Neural progenitor cell (in vitro differentiated cells): ENCODE measurements at regions not wholly inside any gene's neighbourhood (a gene's known extent, or its start where the extent isn't known, plus 50 kb on each side); places are given as distances from the start of the nearest gene placed in this dataset.

Experiments
- DNase-seq: peaks from one replicate; pipeline ENCODE4 v3.0.0-alpha.2; 2016; ENCODE audit warnings: low spot score
- H2AFZ ChIP-seq: fragments of 200-600 bp; sonication (generic); replicated peaks from 2 replicates; pipeline ENCODE4 v1.6.1; 2016; ENCODE audit warnings: antibody characterized with exemption
- H3F3A ChIP-seq: fragments of 200-600 bp; sonication (generic); 2 replicates; pipeline ENCODE4 v1.6.1; 2016; ENCODE audit warnings: antibody characterized with exemption, low read depth
- H3K27ac ChIP-seq: fragments of 200-600 bp; sonication (generic); 2 replicates; pipeline ENCODE4 v1.5.1; 2016; ENCODE audit warnings: mild to moderate bottlenecking
- H3K27me3 ChIP-seq: fragments of 200-600 bp; sonication (generic); 2 replicates; pipeline ENCODE4 v1.6.1; 2016; ENCODE audit warnings: mild to moderate bottlenecking, moderate library complexity
- H3K36me3 ChIP-seq: fragments of 200-600 bp; sonication (generic); 2 replicates; pipeline ENCODE4 v1.5.1; 2016
- H3K4me1 ChIP-seq: fragments of 200-600 bp; sonication (generic); 2 replicates; pipeline ENCODE4 v1.6.1; 2016; ENCODE audit warnings: mixed run types
- H3K4me2 ChIP-seq: fragments of 200-600 bp; sonication (generic); 2 replicates; pipeline ENCODE4 v1.6.1; 2016
- H3K4me3 ChIP-seq: fragments of 200-600 bp; sonication (generic); 2 replicates; pipeline ENCODE4 v1.5.1; 2016
- H3K79me2 ChIP-seq: fragments of 200-600 bp; sonication (generic); 2 replicates; pipeline ENCODE4 v1.6.1; 2016; ENCODE audit warnings: low read depth
- H3K9ac ChIP-seq: fragments of 200-600 bp; sonication (generic); 2 replicates; pipeline ENCODE4 v1.6.1; 2016
- H3K9me3 ChIP-seq: fragments of 200-600 bp; sonication (generic); 2 replicates; pipeline ENCODE4 v1.5.1; 2016; ENCODE audit warnings: low read depth
- H4K20me1 ChIP-seq: fragments of 200-600 bp; sonication (generic); 2 replicates; pipeline ENCODE4 v1.6.1; 2016; ENCODE audit warnings: low read depth
- H3K27ac Mint-ChIP-seq: 3 replicates; pipeline ENCODE4 v1.8.0; 2021; ENCODE audit warnings: mixed read lengths
- H3K27me3 Mint-ChIP-seq: 2 replicates; pipeline ENCODE4 v1.8.0; 2022; ENCODE audit warnings: low read depth, mild to moderate bottlenecking, inconsistent platforms, moderate library complexity, mixed read lengths; ENCODE audit not compliant: insufficient read depth
- H3K36me3 Mint-ChIP-seq: 3 replicates; pipeline ENCODE4 v1.8.0; 2021; ENCODE audit warnings: mixed read lengths
- H3K4me1 Mint-ChIP-seq: 3 replicates; pipeline ENCODE4 v1.8.0; 2021; ENCODE audit warnings: mixed read lengths
- H3K4me3 Mint-ChIP-seq: 3 replicates; pipeline ENCODE4 v1.8.0; 2021; ENCODE audit warnings: mild to moderate bottlenecking, moderate library complexity, mixed read lengths
- H3K9me3 Mint-ChIP-seq: 3 replicates; pipeline ENCODE4 v1.8.0; 2020; ENCODE audit warnings: mixed read lengths
- CTCF ChIP-seq: fragments of 200-600 bp; sonication (generic); IDR thresholded peaks from 2 replicates; pipeline ENCODE4 v1.5.1; 2017; ENCODE audit warnings: antibody characterized with exemption, mild to moderate bottlenecking
- EZH2 ChIP-seq: fragments of 200-600 bp; sonication (generic); IDR thresholded peaks from 2 replicates; pipeline ENCODE4 v1.6.1; 2017; ENCODE audit warnings: antibody characterized with exemption, mild to moderate bottlenecking, moderate library complexity
- EZH2phosphoT487 ChIP-seq: fragments of 200-600 bp; sonication (generic); IDR thresholded peaks from 2 replicates; pipeline ENCODE4 v1.6.1; 2017; ENCODE audit warnings: antibody characterized with exemption

GRCh38 chr6:118391086-118391485, 157.0 kb upstream of the PLN start:
- H3K4me1 Mint-ChIP-seq: no peaks in the 10 kb centered on the region
- Histone ChIP-seq H2AFZ (no peak overlapping the region), H3K36me3 (no peaks in the 10 kb centered on the region), H3K27me3 (no peaks in the 10 kb centered on the region), H3K4me2 (no peak overlapping the region), H3K9ac (no peak overlapping the region), H3F3A (no peaks in the 10 kb centered on the region), H3K4me1 (no peaks in the 10 kb centered on the region), H3K27ac (no peak overlapping the region), H3K4me3 (no peak overlapping the region), H3K79me2 (no peaks in the 10 kb centered on the region), H4K20me1 (no peaks in the 10 kb centered on the region), H3K9me3 (no peaks in the 10 kb centered on the region)
- no peak for TF ChIP-seq EZH2phosphoT487
- TF ChIP-seq CTCF: no peak
- TF ChIP-seq EZH2: no peak
- H3K27me3 Mint-ChIP-seq: peaks cover 4% of the 10 kb centered on the region
- H3K9me3 Mint-ChIP-seq: peaks cover 3% of the 10 kb centered on the region
- DNase-seq: no peak
- no peak overlapping the region for H3K4me3 Mint-ChIP-seq
- no peaks in the 10 kb centered on the region for H3K36me3 Mint-ChIP-seq
- no peak overlapping the region for H3K27ac Mint-ChIP-seq

GRCh38 chr6:118394106-118394505, 154.0 kb upstream of the PLN start:
- no peaks in the 10 kb centered on the region for H4K20me1 ChIP-seq
- H3K27ac ChIP-seq: no peak overlapping the region
- TF ChIP-seq EZH2phosphoT487 (no peak), CTCF (no peak), EZH2 (no peak)
- Mint-ChIP-seq H3K36me3 (no peaks in the 10 kb centered on the region), H3K27ac (no peak overlapping the region), H3K27me3 (no peaks in the 10 kb centered on the region), H3K4me1 (peaks cover 12% of the 10 kb centered on the region), H3K9me3 (peaks cover 3% of the 10 kb centered on the region), H3K4me3 (no peak overlapping the region)
- DNase-seq: no peak
- no peaks in the 10 kb centered on the region for H3K9me3 ChIP-seq
- no peak overlapping the region for H2AFZ ChIP-seq
- peaks cover 12% of the 10 kb centered on the region for H3K4me1 ChIP-seq
- H3F3A ChIP-seq: no peaks in the 10 kb centered on the region
- no peaks in the 10 kb centered on the region for H3K79me2 ChIP-seq
- no peaks in the 10 kb centered on the region for H3K36me3 ChIP-seq
- no peak overlapping the region for H3K4me2 ChIP-seq
- no peak overlapping the region for H3K4me3 ChIP-seq
- no peaks in the 10 kb centered on the region for H3K27me3 ChIP-seq
- no peak overlapping the region for H3K9ac ChIP-seq

GRCh38 chr6:118396969-118397368, 151.1 kb upstream of the PLN start:
- Mint-ChIP-seq H3K27me3 (no peaks in the 10 kb centered on the region), H3K36me3 (no peaks in the 10 kb centered on the region), H3K9me3 (peaks cover 3% of the 10 kb centered on the region), H3K4me3 (no peak overlapping the region), H3K27ac (no peak overlapping the region), H3K4me1 (peaks cover 15% of the 10 kb centered on the region)
- no peaks in the 10 kb centered on the region for H4K20me1 ChIP-seq
- no peaks in the 10 kb centered on the region for H3K27me3 ChIP-seq
- H3K36me3 ChIP-seq: no peaks in the 10 kb centered on the region
- H2AFZ ChIP-seq: no peak overlapping the region
- H3K4me2 ChIP-seq: no peak overlapping the region
- H3K4me3 ChIP-seq: no peak overlapping the region
- H3K27ac ChIP-seq: no peak overlapping the region
- DNase-seq: no peak
- H3K9ac ChIP-seq: no peak overlapping the region
- peaks cover 12% of the 10 kb centered on the region for H3K4me1 ChIP-seq
- H3K9me3 ChIP-seq: no peaks in the 10 kb centered on the region
- no peaks in the 10 kb centered on the region for H3F3A ChIP-seq
- H3K79me2 ChIP-seq: no peaks in the 10 kb centered on the region
- TF ChIP-seq EZH2: no peak
- no peak for TF ChIP-seq EZH2phosphoT487
- TF ChIP-seq CTCF: no peak
